ENCODE measurements at regions not wholly inside any gene's neighbourhood (a gene's known extent, or its start where the extent isn't known, plus 50 kb on each side); places are given as distances from the start of the nearest gene placed in this dataset.

DNA sequence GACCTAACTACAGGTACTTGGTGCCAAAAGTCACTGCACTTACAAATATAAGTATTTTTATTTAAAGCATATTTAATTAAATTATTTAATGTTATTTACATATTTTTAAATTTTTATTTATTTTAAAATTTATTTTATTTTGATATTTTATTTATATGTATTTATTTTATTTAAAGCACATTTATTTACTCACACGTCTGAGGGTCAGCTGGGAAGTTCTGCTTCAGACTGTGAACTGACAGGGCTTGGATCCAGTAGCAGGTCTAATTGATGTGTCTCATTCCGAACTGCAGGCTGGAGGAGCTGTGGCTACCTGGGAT is 392.5 kb downstream of the GBA3 start:
- no peak for TF ChIP-seq SIN3A (IDR thresholded peaks at IDR 0.05; ENCODE audit: borderline replicate concordance, insufficient read depth, low read depth, low read length)
- TF ChIP-seq, protein P1, sequence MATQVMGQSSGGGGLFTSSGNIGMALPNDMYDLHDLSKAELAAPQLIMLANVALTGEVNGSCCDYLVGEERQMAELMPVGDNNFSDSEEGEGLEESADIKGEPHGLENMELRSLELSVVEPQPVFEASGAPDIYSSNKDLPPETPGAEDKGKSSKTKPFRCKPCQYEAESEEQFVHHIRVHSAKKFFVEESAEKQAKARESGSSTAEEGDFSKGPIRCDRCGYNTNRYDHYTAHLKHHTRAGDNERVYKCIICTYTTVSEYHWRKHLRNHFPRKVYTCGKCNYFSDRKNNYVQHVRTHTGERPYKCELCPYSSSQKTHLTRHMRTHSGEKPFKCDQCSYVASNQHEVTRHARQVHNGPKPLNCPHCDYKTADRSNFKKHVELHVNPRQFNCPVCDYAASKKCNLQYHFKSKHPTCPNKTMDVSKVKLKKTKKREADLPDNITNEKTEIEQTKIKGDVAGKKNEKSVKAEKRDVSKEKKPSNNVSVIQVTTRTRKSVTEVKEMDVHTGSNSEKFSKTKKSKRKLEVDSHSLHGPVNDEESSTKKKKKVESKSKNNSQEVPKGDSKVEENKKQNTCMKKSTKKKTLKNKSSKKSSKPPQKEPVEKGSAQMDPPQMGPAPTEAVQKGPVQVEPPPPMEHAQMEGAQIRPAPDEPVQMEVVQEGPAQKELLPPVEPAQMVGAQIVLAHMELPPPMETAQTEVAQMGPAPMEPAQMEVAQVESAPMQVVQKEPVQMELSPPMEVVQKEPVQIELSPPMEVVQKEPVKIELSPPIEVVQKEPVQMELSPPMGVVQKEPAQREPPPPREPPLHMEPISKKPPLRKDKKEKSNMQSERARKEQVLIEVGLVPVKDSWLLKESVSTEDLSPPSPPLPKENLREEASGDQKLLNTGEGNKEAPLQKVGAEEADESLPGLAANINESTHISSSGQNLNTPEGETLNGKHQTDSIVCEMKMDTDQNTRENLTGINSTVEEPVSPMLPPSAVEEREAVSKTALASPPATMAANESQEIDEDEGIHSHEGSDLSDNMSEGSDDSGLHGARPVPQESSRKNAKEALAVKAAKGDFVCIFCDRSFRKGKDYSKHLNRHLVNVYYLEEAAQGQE (IDR thresholded peaks at IDR 0.05; ENCODE audit: insufficient read depth in 1 of 2, low read depth in 2 of 2, low read length in 1 of 2) = no peak
